HEK293T (cell line): ENCODE measurements at regions not wholly inside any gene's neighbourhood (a gene's known extent, or its start where the extent isn't known, plus 50 kb on each side); places are given as distances from the start of the nearest gene placed in this dataset.

Experiments
- ARNT ChIP-seq: fragments of 450-650 bp; IDR thresholded peaks from 2 replicates; pipeline ENCODE4 v1.6.1; 2017; ENCODE audit warnings: mild to moderate bottlenecking
- CTBP1 ChIP-seq: fragments of 450-650 bp; IDR thresholded peaks from 2 replicates; pipeline ENCODE4 v1.6.1; 2016; ENCODE audit warnings: borderline replicate concordance
- ELF4 ChIP-seq: fragments of 450-650 bp; IDR thresholded peaks from 2 replicates; pipeline ENCODE4 v1.6.1; 2017; ENCODE audit warnings: antibody characterized with exemption
- FOXA1 ChIP-seq: fragments of 450-650 bp; IDR thresholded peaks from 2 replicates; pipeline ENCODE4 v1.6.1; 2016; ENCODE audit warnings: mild to moderate bottlenecking
- FOXM1 ChIP-seq: fragments of 450-650 bp; IDR thresholded peaks from 2 replicates; pipeline ENCODE4 v1.6.1; 2017; ENCODE audit warnings: mild to moderate bottlenecking, borderline replicate concordance
- HDGF ChIP-seq: fragments of 450-650 bp; IDR thresholded peaks from 2 replicates; pipeline ENCODE4 v1.6.1; 2017; ENCODE audit warnings: antibody characterized with exemption, borderline replicate concordance
- L3MBTL2 ChIP-seq: fragments of 450-650 bp; conservative IDR thresholded peaks from 2 replicates; pipeline ENCODE4 v1.6.1; 2016; ENCODE audit warnings: mild to moderate bottlenecking
- LEF1 ChIP-seq: fragments of 450-650 bp; IDR thresholded peaks from 2 replicates; pipeline ENCODE4 v1.6.1; 2017; ENCODE audit warnings: mild to moderate bottlenecking, borderline replicate concordance
- SP1 ChIP-seq: fragments of 450-650 bp; IDR thresholded peaks from 2 replicates; pipeline ENCODE4 v1.6.1; 2017
- TARDBP ChIP-seq: fragments of 450-650 bp; IDR thresholded peaks from 2 replicates; pipeline ENCODE4 v1.6.1; 2016

- TF ChIP-seq SP1 (no peak), FOXM1 (no peak), ELF4 (no peak), HDGF (no peak), CTBP1 (no peak), FOXA1 (no peak), ARNT (no peak), TARDBP (no peak), LEF1 (no peak), L3MBTL2 (no peak)
Measured at GRCh38 chr2:66125951-66126350, 309.0 kb upstream of the MEIS1 start.
